Erythroblast (primary cell): ENCODE measurements at regions not wholly inside any gene's neighbourhood (a gene's known extent, or its start where the extent isn't known, plus 50 kb on each side); places are given as distances from the start of the nearest gene placed in this dataset.

ENCODE experiments used
- GATA1 ChIP-seq: IDR thresholded peaks from 2 replicates; pipeline ENCODE4 v1.6.1; 2011; ENCODE audit warnings: low read depth, mild to moderate bottlenecking, control low read depth, low read length, moderate library complexity
- POLR2A ChIP-seq: IDR thresholded peaks from 2 replicates; pipeline ENCODE4 v1.6.1; 2011; ENCODE audit warnings: mild to moderate bottlenecking, low read length

DNA sequence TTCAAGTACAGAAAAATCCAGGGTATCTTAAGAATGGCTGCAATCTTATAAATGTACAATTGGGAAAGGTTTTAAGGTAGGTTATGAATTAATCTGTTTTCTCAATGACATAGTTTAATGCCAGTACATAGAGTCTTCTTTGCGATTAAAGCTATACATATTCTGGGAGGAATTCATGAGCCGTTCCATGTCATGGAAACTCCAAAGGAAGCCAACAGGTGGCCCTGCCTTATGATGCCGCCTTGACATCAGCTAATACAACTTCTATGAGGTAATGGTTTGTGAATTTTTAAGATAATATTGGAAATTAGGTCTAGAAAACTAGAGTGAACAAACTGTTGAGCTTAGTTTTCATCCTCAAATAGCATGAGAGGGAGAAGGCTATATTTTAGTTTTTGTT is 713.4 kb downstream of the EFNA5 start:
- TF ChIP-seq POLR2A, result no peak
- TF ChIP-seq GATA1, result no peak
